HG03097 (cell line): ENCODE measurements at regions not wholly inside any gene's neighbourhood (a gene's known extent, or its start where the extent isn't known, plus 50 kb on each side); places are given as distances from the start of the nearest gene placed in this dataset.

Experiments
- ATAC-seq: cut with Tn5 transposase; IDR thresholded peaks from one replicate; pipeline ENCODE4 v1.9.1; 2021; ENCODE audit not compliant: unreplicated experiment, low FRiP score

DNA sequence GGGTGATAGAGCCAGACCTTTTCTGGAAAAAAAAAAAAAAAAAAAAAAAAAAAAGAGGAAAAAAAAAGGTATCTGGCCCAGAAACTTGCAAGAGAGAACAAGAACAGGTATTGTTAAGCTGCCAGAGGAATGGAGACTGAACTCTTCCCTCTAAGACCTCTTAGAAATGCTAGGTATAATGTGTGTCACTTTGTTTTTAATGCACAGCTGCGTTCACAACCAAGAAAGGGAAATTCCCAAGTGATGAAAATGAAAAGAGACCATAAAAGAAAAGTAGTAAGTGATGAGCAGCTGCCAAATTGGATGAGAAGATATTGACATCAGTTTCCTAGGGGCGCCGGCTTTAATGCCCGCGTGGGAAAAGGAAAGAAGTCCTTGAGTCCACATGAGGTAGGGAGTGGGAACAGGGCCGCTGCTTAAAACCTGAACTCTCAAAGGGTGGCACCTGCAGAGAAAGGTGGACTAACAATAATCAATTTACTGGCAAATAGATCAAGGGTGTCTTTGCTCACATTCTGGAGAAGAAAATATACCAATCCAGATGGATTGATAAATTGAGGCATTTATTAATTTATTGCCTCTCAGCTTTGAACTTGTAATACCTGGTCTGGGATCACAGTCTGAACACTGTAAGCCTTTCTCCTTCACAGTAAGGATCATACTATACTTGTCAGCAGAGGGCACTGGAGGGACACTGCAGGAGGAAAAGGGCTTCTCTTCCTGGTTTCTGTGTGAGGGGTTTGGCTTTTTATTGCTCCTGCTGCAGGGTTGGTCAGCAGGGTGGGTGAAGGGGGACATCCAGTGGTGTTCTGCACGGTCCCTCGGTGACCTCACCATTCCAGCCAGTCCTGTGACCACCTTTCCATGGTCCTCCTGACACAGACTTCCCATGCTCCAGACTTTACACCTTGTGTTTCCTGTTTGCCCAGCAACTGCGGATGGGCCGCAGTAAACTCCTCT, 131.6 kb downstream of the AQP9 start:
- ATAC-seq: no peak

DNA sequence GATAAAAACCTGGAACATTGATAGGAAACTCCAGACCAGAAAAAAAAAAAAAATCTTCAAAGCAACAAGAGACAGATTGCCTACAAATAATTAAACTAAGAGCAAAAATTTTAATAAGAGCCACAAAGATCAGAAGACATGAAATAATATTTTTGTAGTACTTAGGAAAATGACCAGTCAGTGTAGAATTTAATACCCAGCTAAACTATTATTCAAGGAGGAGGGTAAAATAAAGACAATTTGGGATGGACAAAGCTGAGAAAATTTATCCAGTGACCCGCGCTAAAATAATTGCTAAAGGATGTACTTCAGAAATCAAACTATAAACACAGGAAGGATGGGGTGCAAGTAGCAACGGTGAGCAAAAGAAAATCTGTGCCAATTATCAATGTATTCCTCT, 133.2 kb downstream of the AQP9 start:
- no peak for ATAC-seq

GRCh38 chr15:58273104-58273503, 134.9 kb downstream of the AQP9 start:
- ATAC-seq: no peak

DNA sequence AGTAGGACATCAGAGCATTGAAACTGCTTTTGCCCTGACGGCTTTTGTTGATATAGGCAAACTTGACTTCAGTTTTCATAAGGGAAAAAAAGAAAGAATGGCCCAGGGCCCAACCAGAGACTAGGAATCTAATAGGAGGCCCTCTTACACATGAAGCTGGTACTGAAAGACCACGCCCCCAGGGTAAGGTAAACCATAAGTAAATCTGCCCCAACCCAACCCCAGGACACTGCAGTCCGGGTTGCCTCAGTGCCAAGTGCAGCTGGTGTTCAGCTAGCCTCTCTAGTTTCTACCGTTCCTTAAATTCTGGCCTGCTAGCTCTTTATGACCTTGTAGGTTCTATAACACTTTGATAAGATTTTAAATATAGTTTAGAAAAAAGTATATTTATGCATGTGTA, 136.7 kb downstream of the AQP9 start:
- no peak for ATAC-seq

GRCh38 chr15:58275785-58276184, 137.6 kb downstream of the AQP9 start:
- no peak for ATAC-seq

- ATAC-seq: no peak
Measured at GRCh38 chr15:58276924-58277323, 138.7 kb downstream of the AQP9 start.

DNA sequence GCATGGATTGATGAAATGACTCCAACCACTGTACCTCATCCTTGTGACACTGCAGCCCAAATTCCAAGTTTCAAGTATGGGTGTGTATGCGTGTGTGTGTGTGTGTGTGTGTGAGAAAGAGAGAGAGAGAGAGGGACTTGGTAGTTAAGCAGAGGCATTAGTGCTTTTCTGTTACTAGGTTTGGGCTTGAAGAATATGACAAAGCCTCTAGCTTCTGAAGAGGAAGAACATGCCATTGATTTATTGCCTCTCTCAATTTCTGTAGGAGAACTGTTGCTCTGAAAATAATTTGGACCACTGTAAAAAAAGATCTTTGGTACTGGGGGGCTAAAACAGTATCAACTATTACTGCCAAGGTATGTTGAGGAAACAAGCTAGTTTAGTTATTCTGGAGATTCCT, 139.2 kb downstream of the AQP9 start:
- ATAC-seq: no peak

DNA sequence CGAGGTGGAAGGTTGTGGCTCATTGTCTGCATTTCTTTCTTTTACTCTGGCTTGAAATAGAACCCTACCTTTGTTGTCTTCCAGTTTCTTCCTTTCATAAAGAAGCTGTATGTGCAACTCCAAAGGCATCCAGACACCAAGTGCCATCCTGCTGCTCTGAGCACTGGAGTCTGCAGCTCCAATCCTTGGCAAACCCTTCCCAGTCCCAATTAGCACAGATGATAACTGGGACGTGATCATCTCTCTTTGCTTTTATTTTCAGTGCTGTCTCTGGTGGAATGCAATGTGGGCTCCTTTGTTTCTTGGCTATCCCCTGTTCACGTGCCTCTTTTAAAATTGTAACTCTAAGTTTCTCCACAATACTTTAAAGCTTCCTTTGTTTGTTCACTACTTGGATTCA, 140.9 kb downstream of the AQP9 start:
- ATAC-seq: no peak

- ATAC-seq: no peak
Measured at GRCh38 chr15:58279654-58280053, 141.5 kb downstream of the AQP9 start.

DNA sequence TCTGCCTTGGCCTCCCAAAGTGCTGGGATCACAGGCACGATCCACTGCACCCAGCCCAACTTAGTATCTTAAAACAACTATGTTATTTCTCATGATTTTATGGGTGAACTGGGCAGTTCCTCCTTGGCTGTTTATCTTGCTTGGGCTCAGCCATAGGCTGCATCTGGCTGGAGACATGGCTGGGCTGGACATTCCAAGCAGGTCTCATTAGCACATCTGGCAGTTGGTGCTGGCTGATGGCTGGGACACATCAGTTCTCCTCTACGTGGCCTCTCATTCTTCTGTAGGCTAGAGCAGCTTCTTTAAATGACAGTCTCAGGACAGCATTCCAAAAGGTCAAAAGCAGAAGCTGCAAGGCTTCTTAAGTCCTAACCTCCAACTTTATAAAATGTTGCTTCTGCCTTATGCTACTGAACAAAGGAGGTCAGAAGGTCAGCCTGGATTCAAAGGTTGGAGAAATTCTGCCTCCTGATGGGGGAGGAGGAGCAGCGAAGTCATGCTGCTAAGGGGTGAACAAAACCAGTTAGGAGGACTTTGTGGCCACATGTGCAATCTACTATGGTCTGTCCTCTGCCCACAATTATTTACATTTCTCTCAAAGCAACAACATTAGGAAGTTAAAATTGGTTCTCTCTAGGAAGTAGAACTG, 144.0 kb downstream of the AQP9 start:
- ATAC-seq: no peak

- no peak for ATAC-seq
Measured at GRCh38 chr15:58283302-58283701, 145.1 kb downstream of the AQP9 start.

GRCh38 chr15:58284293-58284692, 146.1 kb downstream of the AQP9 start:
- ATAC-seq: no peak

DNA sequence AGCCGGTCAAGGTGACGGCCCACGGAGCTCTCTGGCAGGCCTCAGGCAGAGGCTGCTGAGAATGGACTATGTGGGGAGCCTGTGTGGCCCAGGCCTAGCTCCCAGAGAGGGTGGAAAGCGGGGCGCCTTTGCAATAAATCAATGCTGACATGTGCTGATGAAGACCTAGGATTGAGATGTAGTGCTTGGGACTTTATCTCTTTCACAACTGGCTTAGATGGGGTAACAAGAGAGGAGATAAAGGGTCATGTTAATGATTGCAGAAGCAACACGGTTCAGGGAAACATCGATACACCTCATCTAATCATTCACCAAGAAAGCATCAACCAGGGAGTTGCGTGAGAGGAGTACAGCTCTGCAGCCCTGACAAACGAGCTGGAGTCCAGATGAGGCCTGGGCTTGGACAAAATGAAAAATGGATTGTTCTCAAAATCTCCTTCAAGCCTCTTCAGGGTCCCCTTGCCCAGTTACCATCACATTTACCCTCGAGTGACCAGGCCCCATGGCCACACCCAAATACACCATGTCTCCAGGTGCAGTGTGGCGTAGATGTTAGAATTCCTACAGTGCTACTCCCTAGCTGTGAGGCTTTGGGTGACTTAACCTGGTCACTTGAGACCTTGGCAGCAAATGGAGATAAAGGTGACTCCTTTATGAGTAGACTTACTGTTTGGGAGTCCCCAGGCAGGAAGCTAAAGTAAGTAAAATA, 146.4 kb upstream of the LIPC start:
- ATAC-seq: no peak

GRCh38 chr15:58285921-58286278, 145.9 kb upstream of the LIPC start:
- no peak for ATAC-seq

DNA sequence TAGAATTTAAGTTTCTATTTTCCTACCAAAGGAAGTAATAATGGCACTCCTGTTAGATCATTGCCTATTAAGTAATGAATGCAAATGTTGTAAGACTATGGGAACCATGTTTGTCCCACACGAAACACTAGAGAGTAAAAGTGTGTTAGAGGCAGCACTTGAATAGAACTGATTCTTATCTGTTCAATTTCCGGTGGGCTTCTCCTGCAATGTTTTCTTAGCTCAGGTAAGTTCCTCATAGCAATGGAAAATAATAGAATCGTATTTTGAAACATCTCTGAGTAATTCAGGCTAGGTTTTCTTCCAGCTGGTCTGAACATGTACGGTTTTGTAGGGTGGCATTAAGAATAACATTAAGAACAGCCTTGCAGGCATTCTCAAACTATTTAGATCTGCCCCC, 145.3 kb upstream of the LIPC start:
- ATAC-seq: no peak

- ATAC-seq: no peak
Measured at GRCh38 chr15:58287891-58288290, 143.9 kb upstream of the LIPC start.

DNA sequence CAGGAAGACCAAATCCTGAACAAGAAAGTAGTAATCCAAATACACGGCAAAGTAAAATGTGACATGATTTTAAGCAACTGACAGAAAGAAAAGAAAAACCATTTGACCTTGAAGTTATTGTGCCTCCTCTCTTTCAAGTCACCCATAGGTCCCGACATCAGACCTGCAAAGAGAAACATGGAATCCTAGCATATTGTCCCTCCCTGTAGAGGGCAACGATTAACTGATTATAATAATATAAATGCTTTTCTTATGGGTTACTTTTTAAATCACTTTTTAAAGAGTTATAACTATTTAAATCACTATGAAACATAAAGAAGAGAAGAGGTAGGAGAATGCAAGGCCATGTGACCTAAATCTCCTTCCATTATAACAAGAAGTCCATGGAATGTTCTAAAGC, 143.2 kb upstream of the LIPC start:
- ATAC-seq: no peak

- no peak for ATAC-seq
Measured at GRCh38 chr15:58291848-58292247, 139.9 kb upstream of the LIPC start.

GRCh38 chr15:58292751-58293175, 139.0 kb upstream of the LIPC start:
- ATAC-seq: no peak

GRCh38 chr15:58293622-58294550, 137.9 kb upstream of the LIPC start:
- no peak for ATAC-seq
